Hepatocyte (in vitro differentiated cells): ENCODE measurements at regions not wholly inside any gene's neighbourhood (a gene's known extent, or its start where the extent isn't known, plus 50 kb on each side); places are given as distances from the start of the nearest gene placed in this dataset.
"Not testable (repeated sequence)": the region's sequence is repeated elsewhere in the genome, so short reads cannot be mapped to it uniquely, and the experiment has no call there.

Experiments
- DNase-seq: peaks from one replicate; pipeline ENCODE4 v3.0.0-alpha.2; 2016; ENCODE audit warnings: low spot score
- H2AFZ ChIP-seq: fragments of 200-600 bp; sonication (generic); 2 replicates; pipeline ENCODE4 v1.6.0; 2016; ENCODE audit warnings: antibody characterized with exemption, mild to moderate bottlenecking
- H3K27ac ChIP-seq: fragments of 200-600 bp; sonication (generic); 2 replicates; pipeline ENCODE4 v1.5.1; 2016; ENCODE audit warnings: mild to moderate bottlenecking
- H3K27me3 ChIP-seq: fragments of 200-600 bp; sonication (generic); 2 replicates; pipeline ENCODE4 v1.6.1; 2016
- H3K36me3 ChIP-seq: fragments of 200-600 bp; sonication (generic); replicated peaks from 2 replicates; pipeline ENCODE4 v1.5.1; 2016; ENCODE audit warnings: low read depth; ENCODE audit not compliant: insufficient read depth
- H3K4me1 ChIP-seq: fragments of 200-600 bp; sonication (generic); 2 replicates; pipeline ENCODE4 v1.5.1; 2016; ENCODE audit warnings: mild to moderate bottlenecking, moderate library complexity; ENCODE audit not compliant: insufficient read depth
- H3K4me2 ChIP-seq: fragments of 200-600 bp; sonication (generic); 2 replicates; pipeline ENCODE4 v1.6.0; 2016
- H3K4me3 ChIP-seq: fragments of 200-600 bp; sonication (generic); 2 replicates; pipeline ENCODE4 v1.5.1; 2016; ENCODE audit warnings: mild to moderate bottlenecking
- H3K79me2 ChIP-seq: fragments of 200-600 bp; sonication (generic); 2 replicates; pipeline ENCODE4 v1.6.0; 2017; ENCODE audit warnings: mild to moderate bottlenecking
- H3K9me2 ChIP-seq: fragments of 200-600 bp; sonication (generic); replicated peaks from 2 replicates; pipeline ENCODE4 v1.6.0; 2017; ENCODE audit warnings: mild to moderate bottlenecking; ENCODE audit not compliant: insufficient read depth
- H3K9me3 ChIP-seq: fragments of 200-600 bp; sonication (generic); 2 replicates; pipeline ENCODE4 v1.5.1; 2016; ENCODE audit warnings: low read depth, mild to moderate bottlenecking
- H4K20me1 ChIP-seq: fragments of 200-600 bp; sonication (generic); 2 replicates; pipeline ENCODE4 v1.6.0; 2016; ENCODE audit warnings: mild to moderate bottlenecking; ENCODE audit not compliant: insufficient read depth, poor library complexity, severe bottlenecking
- EZH2 ChIP-seq: fragments of 200-600 bp; sonication (generic); IDR thresholded peaks from 2 replicates; pipeline ENCODE4 v1.6.1; 2016; ENCODE audit warnings: antibody characterized with exemption, mild to moderate bottlenecking, borderline replicate concordance
- EZH2phosphoT487 ChIP-seq: fragments of 200-600 bp; sonication (generic); IDR thresholded peaks from one replicate; pipeline ENCODE4 v1.6.1; 2018; ENCODE audit warnings: antibody characterized with exemption, mild to moderate bottlenecking, low read depth, moderate library complexity; ENCODE audit not compliant: unreplicated experiment, severe bottlenecking
- WGBS: methylation state at CpG from one replicate; pipeline ENCODE4 v1.1.6; 2016; ENCODE audit warnings: low lambda C conversion rate; ENCODE audit errors: missing lambda C conversion rate; 5-methylcytosine and 5-hydroxymethylcytosine counted together
- TF ChIP-seq, protein P1 (sequence below): fragments of 200-600 bp; sonication (generic); IDR thresholded peaks from 2 replicates; pipeline ENCODE4 v1.5.1; 2016; ENCODE audit warnings: antibody characterized with exemption, mild to moderate bottlenecking; ENCODE audit not compliant: poor library complexity

DNA sequence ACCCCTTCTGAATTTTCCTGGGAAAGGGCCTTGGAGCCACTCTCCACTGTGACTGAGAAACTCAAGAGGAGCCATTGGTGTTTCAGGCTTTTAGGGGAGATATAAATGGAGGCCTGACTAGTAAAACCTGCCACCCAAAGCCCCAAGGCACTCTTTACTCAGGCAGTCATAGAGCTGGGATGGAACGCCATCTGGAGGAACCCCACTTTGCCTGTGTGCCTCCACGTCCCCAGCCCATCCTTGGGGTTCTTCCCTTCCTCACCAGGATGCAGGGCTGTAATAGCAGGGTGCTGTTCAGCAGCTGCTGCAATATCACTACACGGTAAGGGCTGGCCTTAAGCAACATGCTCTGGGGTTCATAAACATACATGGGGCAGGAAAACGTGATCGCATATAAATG lies 232.6 kb downstream of the BAMBI start:
- 92% methylated on average over 5 of the region's 5 CpGs for WGBS
- no peaks in the 10 kb centered on the region for H4K20me1 ChIP-seq
- peaks cover 23% of the 10 kb centered on the region for H3K4me1 ChIP-seq
- no peak overlapping the region for H3K4me2 ChIP-seq
- H3K4me3 ChIP-seq, result no peak overlapping the region
- no peak for DNase-seq
- H3K27me3 ChIP-seq, result no peaks in the 10 kb centered on the region
- no peak overlapping the region for H2AFZ ChIP-seq
- no peaks in the 10 kb centered on the region for H3K79me2 ChIP-seq
- no peaks in the 10 kb centered on the region for H3K36me3 ChIP-seq
- H3K9me2 ChIP-seq, result no peaks in the 10 kb centered on the region
- TF ChIP-seq, protein P1, sequence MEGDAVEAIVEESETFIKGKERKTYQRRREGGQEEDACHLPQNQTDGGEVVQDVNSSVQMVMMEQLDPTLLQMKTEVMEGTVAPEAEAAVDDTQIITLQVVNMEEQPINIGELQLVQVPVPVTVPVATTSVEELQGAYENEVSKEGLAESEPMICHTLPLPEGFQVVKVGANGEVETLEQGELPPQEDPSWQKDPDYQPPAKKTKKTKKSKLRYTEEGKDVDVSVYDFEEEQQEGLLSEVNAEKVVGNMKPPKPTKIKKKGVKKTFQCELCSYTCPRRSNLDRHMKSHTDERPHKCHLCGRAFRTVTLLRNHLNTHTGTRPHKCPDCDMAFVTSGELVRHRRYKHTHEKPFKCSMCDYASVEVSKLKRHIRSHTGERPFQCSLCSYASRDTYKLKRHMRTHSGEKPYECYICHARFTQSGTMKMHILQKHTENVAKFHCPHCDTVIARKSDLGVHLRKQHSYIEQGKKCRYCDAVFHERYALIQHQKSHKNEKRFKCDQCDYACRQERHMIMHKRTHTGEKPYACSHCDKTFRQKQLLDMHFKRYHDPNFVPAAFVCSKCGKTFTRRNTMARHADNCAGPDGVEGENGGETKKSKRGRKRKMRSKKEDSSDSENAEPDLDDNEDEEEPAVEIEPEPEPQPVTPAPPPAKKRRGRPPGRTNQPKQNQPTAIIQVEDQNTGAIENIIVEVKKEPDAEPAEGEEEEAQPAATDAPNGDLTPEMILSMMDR, result no peak
- TF ChIP-seq EZH2 (no peak), EZH2phosphoT487 (no peak)
- no peaks in the 10 kb centered on the region for H3K9me3 ChIP-seq
- H3K27ac ChIP-seq, result no peak overlapping the region

DNA sequence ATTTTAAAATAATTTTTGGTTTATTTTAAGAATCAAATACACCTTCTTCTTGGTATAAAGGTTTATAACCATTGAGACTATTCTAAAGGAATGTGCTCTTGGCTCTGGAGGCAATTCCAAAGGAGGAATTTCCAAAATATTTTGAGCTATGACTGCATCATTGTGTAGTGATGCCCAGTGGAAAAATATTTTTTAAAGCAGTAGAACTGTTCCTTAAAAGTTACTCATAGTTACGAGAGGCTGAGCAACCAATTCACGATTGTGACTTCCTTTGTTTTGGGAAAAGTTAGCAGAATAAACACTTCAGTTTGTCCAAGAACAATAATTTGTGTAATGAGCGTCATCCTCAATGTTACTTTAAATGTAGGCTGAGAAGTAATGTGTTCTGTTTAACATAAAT lies 233.6 kb downstream of the BAMBI start:
- Histone ChIP-seq H3K27ac (no peak overlapping the region), H3K9me3 (no peaks in the 10 kb centered on the region), H3K9me2 (no peaks in the 10 kb centered on the region), H3K4me2 (no peak overlapping the region), H3K27me3 (no peaks in the 10 kb centered on the region), H3K4me1 (peaks cover 27% of the 10 kb centered on the region), H4K20me1 (no peaks in the 10 kb centered on the region), H3K36me3 (no peaks in the 10 kb centered on the region), H3K4me3 (no peak overlapping the region), H2AFZ (no peak overlapping the region), H3K79me2 (no peaks in the 10 kb centered on the region)
- DNase-seq, result no peak
- TF ChIP-seq, protein P1, result no peak
- TF ChIP-seq EZH2phosphoT487, result no peak
- TF ChIP-seq EZH2, result no peak
- 71% methylated on average over 3 of the region's 3 CpGs for WGBS

DNA sequence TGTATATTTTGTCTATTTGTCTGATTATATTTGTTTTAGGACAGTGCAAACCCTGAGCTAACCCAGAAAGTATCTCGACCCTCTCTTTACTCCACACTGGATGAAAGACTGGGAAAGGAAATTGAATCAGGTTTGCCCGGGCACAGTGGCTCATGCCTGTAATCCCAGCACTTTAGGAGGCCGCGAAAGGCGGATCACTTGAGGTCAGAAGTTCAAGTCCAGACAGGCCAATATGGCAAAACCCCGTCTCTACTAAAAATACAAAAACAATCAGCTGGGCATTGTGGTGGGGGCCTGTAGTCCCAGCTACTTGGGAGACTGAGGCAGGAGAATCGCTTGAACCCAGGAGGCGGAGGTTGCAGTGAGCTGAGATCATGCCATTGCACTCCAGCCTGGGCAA lies 234.2 kb downstream of the BAMBI start:
- DNase-seq, H2AFZ ChIP-seq, H3K9me2 ChIP-seq, H3K27me3 ChIP-seq, H3K27ac ChIP-seq, H3K4me3 ChIP-seq, H3K4me2 ChIP-seq, H3K9me3 ChIP-seq, H3K36me3 ChIP-seq, H3K79me2 ChIP-seq, H4K20me1 ChIP-seq: not testable (repeated sequence)
- WGBS, result 75% methylated on average over 8 of the region's 8 CpGs
- peaks cover 27% of the 10 kb centered on the region for H3K4me1 ChIP-seq

DNA sequence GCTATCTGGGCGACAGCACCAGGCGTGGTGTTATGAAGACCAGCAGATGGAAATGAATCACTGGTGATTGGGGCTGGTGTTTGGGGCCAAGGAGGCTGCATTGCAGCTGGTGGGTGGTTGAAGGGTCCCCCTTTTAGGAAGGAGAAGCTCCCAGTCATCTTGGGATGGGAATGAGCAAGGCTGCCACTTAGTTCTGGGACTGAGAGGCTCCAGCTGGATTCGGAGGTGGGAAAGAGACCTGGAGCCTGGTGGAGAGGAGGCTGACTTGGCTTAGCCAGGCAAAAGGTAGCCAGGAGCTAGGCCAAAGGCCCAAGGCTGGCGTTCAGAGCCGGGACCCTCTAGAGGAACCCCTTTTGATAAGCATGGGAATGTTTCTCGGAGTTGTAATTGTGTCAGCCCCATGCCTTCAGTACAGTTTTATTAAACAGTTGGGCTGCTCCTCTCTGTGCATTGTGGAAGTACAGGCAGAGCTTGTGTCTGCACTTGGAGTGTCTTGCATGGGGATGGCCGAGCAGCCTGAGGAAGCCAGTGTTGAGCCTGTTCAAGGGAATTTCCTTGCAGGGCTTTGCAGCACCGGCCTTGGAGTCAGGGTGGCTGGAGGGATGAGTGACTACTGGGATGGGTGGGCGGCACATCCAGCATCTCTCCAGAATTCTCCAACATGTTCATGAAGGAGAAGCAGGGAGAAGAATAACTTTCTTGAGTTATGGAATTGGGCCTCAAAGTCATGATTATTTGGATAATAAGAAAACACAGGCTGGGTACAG lies 234.9 kb downstream of the BAMBI start:
- no peaks in the 10 kb centered on the region for H3K9me2 ChIP-seq
- H3K79me2 ChIP-seq, result no peaks in the 10 kb centered on the region
- H3K4me2 ChIP-seq, result no peak overlapping the region
- H2AFZ ChIP-seq, result no peak overlapping the region
- H3K4me3 ChIP-seq, result no peak overlapping the region
- H3K36me3 ChIP-seq, result no peaks in the 10 kb centered on the region
- 96% methylated on average over 9 of the region's 9 CpGs for WGBS
- no peak overlapping the region for H3K27ac ChIP-seq
- H3K27me3 ChIP-seq, result no peaks in the 10 kb centered on the region
- TF ChIP-seq EZH2phosphoT487 (no peak), EZH2 (no peak)
- TF ChIP-seq, protein P1, result no peak
- H3K4me1 ChIP-seq, result peaks cover 31% of the 10 kb centered on the region
- DNase-seq, result no peak
- H4K20me1 ChIP-seq, result no peaks in the 10 kb centered on the region
- no peaks in the 10 kb centered on the region for H3K9me3 ChIP-seq
